ENCODE measurements at regions not wholly inside any gene's neighbourhood (a gene's known extent, or its start where the extent isn't known, plus 50 kb on each side); places are given as distances from the start of the nearest gene placed in this dataset.

DNA sequence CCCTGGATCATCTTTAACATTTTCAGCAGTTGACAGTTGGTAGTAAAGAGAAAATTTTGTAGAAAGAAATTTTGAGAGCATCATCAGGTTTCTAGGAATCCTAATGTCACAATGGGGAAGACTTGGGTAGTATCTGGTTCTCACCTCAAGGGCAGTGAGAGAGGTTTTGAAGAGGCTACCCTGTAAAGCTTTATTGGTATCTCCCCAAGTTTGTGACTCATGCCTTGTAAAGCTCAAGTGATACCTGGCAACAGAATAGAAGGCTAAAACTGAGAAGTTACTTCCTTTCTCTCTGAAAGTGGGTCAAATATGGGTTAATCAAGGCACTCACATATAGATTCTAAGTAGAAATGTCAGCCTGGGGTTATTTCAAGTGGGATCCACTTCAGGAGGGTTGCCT lies 196.4 kb downstream of the SUCNR1 start:
- no peak overlapping the region for H3K27ac ChIP-seq (ENCODE audit: low read depth, low read length)
- H3K36me3 ChIP-seq (ENCODE audit: control insufficient read depth in 1 of 2, insufficient read depth in 2 of 2, low read length in 2 of 2): no peaks in the 10 kb centered on the region
- H3K9me3 ChIP-seq (ENCODE audit: control insufficient read depth in 1 of 2, low read length in 2 of 2): peaks cover 0 to 4% of the 10 kb centered on the region in 2 donors
- H3K9ac ChIP-seq (ENCODE audit: low read depth in 1 of 2, low read length in 2 of 2): no peak overlapping the region
- H3K4me3 ChIP-seq (ENCODE audit: low read depth in 1 of 2, low read length in 2 of 2): no peak overlapping the region
- no peaks in the 10 kb centered on the region for H3K27me3 ChIP-seq (ENCODE audit: control insufficient read depth in 1 of 2, insufficient read depth in 2 of 2, low read length in 2 of 2)
- H3K4me1 ChIP-seq (ENCODE audit: control insufficient read depth in 1 of 2, insufficient read depth in 2 of 2, low read length in 2 of 2): no peaks in the 10 kb centered on the region

- Histone ChIP-seq H3K4me1 (ENCODE audit: control insufficient read depth in 1 of 2, insufficient read depth in 2 of 2, low read length in 2 of 2) (no peaks in the 10 kb centered on the region), H3K27ac (ENCODE audit: low read depth, low read length) (no peak overlapping the region), H3K9ac (ENCODE audit: low read depth in 1 of 2, low read length in 2 of 2) (no peak overlapping the region), H3K36me3 (ENCODE audit: control insufficient read depth in 1 of 2, insufficient read depth in 2 of 2, low read length in 2 of 2) (no peaks in the 10 kb centered on the region), H3K4me3 (ENCODE audit: low read depth in 1 of 2, low read length in 2 of 2) (no peak overlapping the region), H3K9me3 (ENCODE audit: control insufficient read depth in 1 of 2, low read length in 2 of 2) (peaks cover 0 to 4% of the 10 kb centered on the region in 2 donors), H3K27me3 (ENCODE audit: control insufficient read depth in 1 of 2, insufficient read depth in 2 of 2, low read length in 2 of 2) (no peaks in the 10 kb centered on the region)
These were observed 197.4 kb upstream of the MBNL1 start for GRCh38 chr3:152071315-152071714.

GRCh38 chr3:152071924-152072323 lies 196.8 kb upstream of the MBNL1 start:
- Histone ChIP-seq H3K36me3 (ENCODE audit: control insufficient read depth in 1 of 2, insufficient read depth in 2 of 2, low read length in 2 of 2) (no peaks in the 10 kb centered on the region), H3K4me1 (ENCODE audit: control insufficient read depth in 1 of 2, insufficient read depth in 2 of 2, low read length in 2 of 2) (no peaks in the 10 kb centered on the region), H3K9ac (ENCODE audit: low read depth in 1 of 2, low read length in 2 of 2) (no peak overlapping the region), H3K27ac (ENCODE audit: low read depth, low read length) (no peak overlapping the region), H3K9me3 (ENCODE audit: control insufficient read depth in 1 of 2, low read length in 2 of 2) (peaks cover 0 to 4% of the 10 kb centered on the region in 2 donors), H3K4me3 (ENCODE audit: low read depth in 1 of 2, low read length in 2 of 2) (no peak overlapping the region), H3K27me3 (ENCODE audit: control insufficient read depth in 1 of 2, insufficient read depth in 2 of 2, low read length in 2 of 2) (no peaks in the 10 kb centered on the region)

GRCh38 chr3:152073267-152073666 lies 195.5 kb upstream of the MBNL1 start:
- Histone ChIP-seq H3K9ac (ENCODE audit: low read depth in 1 of 2, low read length in 2 of 2) (no peak overlapping the region), H3K27me3 (ENCODE audit: control insufficient read depth in 1 of 2, insufficient read depth in 2 of 2, low read length in 2 of 2) (no peaks in the 10 kb centered on the region), H3K27ac (ENCODE audit: low read depth, low read length) (no peak overlapping the region), H3K4me1 (ENCODE audit: control insufficient read depth in 1 of 2, insufficient read depth in 2 of 2, low read length in 2 of 2) (no peaks in the 10 kb centered on the region), H3K9me3 (ENCODE audit: control insufficient read depth in 1 of 2, low read length in 2 of 2) (peaks cover 0 to 4% of the 10 kb centered on the region in 2 donors), H3K4me3 (ENCODE audit: low read depth in 1 of 2, low read length in 2 of 2) (no peak overlapping the region), H3K36me3 (ENCODE audit: control insufficient read depth in 1 of 2, insufficient read depth in 2 of 2, low read length in 2 of 2) (no peaks in the 10 kb centered on the region)

DNA sequence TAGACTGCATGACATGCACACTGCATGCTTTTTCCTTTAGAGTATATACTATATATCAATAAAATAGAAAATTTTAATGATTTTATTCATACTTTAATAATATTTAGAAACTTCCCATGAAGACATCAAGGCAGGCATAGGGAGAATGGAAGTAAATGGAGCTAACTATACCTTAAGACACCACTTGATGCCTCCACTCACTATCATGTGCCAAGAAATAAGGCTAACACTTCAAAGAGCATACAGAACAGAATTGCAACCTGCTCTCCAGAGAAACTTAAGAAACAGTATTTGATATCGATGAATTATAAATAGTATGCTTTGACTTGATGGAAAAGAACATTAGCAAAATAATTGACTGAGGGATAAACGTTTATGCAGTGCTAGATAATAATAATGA lies 192.6 kb upstream of the MBNL1 start:
- Histone ChIP-seq H3K9ac (ENCODE audit: low read depth in 1 of 2, low read length in 2 of 2) (no peak overlapping the region), H3K27me3 (ENCODE audit: control insufficient read depth in 1 of 2, insufficient read depth in 2 of 2, low read length in 2 of 2) (no peaks in the 10 kb centered on the region), H3K4me3 (ENCODE audit: low read depth in 1 of 2, low read length in 2 of 2) (no peak overlapping the region), H3K4me1 (ENCODE audit: control insufficient read depth in 1 of 2, insufficient read depth in 2 of 2, low read length in 2 of 2) (no peaks in the 10 kb centered on the region), H3K27ac (ENCODE audit: low read depth, low read length) (no peak overlapping the region), H3K9me3 (ENCODE audit: control insufficient read depth in 1 of 2, low read length in 2 of 2) (no peaks in the 10 kb centered on the region), H3K36me3 (ENCODE audit: control insufficient read depth in 1 of 2, insufficient read depth in 2 of 2, low read length in 2 of 2) (no peaks in the 10 kb centered on the region)

GRCh38 chr3:152079980-152080379 lies 188.7 kb upstream of the MBNL1 start:
- Histone ChIP-seq H3K27me3 (ENCODE audit: control insufficient read depth in 1 of 2, insufficient read depth in 2 of 2, low read length in 2 of 2) (no peaks in the 10 kb centered on the region), H3K27ac (ENCODE audit: low read depth, low read length) (no peak overlapping the region), H3K4me1 (ENCODE audit: control insufficient read depth in 1 of 2, insufficient read depth in 2 of 2, low read length in 2 of 2) (no peaks in the 10 kb centered on the region), H3K4me3 (ENCODE audit: low read depth in 1 of 2, low read length in 2 of 2) (no peak overlapping the region), H3K9ac (ENCODE audit: low read depth in 1 of 2, low read length in 2 of 2) (no peak overlapping the region), H3K9me3 (ENCODE audit: control insufficient read depth in 1 of 2, low read length in 2 of 2) (no peaks in the 10 kb centered on the region), H3K36me3 (ENCODE audit: control insufficient read depth in 1 of 2, insufficient read depth in 2 of 2, low read length in 2 of 2) (no peaks in the 10 kb centered on the region)

DNA sequence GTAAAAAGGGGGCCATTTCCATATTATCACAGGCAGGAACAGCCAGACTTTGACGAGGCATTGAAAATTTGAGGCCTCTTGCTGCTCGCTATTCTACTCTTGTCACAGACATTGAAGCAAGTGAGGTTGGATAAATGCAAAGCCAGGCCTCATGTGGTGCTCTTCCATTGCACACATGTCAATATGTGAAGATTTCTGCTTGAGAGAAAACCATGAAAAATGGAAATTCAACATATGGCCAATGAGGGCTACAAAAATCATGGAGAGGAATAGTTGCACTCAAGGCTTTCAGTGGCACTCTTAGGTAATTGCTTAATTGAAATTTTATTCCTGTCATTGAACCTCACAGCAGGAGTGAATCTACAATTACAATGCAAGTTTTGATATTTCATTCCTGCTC lies 185.6 kb upstream of the MBNL1 start:
- Histone ChIP-seq H3K4me3 (ENCODE audit: low read depth in 1 of 2, low read length in 2 of 2) (no peak overlapping the region), H3K36me3 (ENCODE audit: control insufficient read depth in 1 of 2, insufficient read depth in 2 of 2, low read length in 2 of 2) (no peaks in the 10 kb centered on the region), H3K9ac (ENCODE audit: low read depth in 1 of 2, low read length in 2 of 2) (no peak overlapping the region), H3K9me3 (ENCODE audit: control insufficient read depth in 1 of 2, low read length in 2 of 2) (no peaks in the 10 kb centered on the region), H3K4me1 (ENCODE audit: control insufficient read depth in 1 of 2, insufficient read depth in 2 of 2, low read length in 2 of 2) (no peaks in the 10 kb centered on the region), H3K27ac (ENCODE audit: low read depth, low read length) (no peak overlapping the region), H3K27me3 (ENCODE audit: control insufficient read depth in 1 of 2, insufficient read depth in 2 of 2, low read length in 2 of 2) (no peaks in the 10 kb centered on the region)

- H3K27ac ChIP-seq (ENCODE audit: low read depth, low read length): no peak overlapping the region
- H3K9ac ChIP-seq (ENCODE audit: low read depth in 1 of 2, low read length in 2 of 2): no peak overlapping the region
- no peaks in the 10 kb centered on the region for H3K27me3 ChIP-seq (ENCODE audit: control insufficient read depth in 1 of 2, insufficient read depth in 2 of 2, low read length in 2 of 2)
These were observed 184.1 kb upstream of the MBNL1 start for GRCh38 chr3:152084441-152085158.

DNA sequence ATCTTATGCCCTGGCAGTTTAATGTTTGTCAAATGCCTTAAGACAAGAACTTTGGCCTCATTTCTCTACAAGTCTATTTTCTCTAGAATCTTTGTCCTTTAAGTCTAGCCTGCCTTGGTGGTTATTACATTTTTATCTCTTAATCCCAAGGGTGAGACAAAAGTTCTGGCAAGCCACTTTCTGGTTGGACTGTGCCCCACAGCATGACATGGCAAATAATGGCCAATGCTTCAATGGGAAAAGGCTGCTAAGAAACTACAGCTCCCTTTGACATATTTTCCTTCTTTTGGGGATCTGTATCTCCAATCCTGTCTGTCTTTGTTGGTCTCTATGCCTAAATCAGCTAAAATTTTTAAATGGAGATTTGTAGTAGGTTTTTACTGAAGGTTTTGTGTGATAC lies 181.6 kb upstream of the MBNL1 start:
- Histone ChIP-seq H3K27ac (ENCODE audit: low read depth, low read length) (no peak overlapping the region), H3K27me3 (ENCODE audit: control insufficient read depth in 1 of 2, insufficient read depth in 2 of 2, low read length in 2 of 2) (no peaks in the 10 kb centered on the region), H3K4me1 (ENCODE audit: control insufficient read depth in 1 of 2, insufficient read depth in 2 of 2, low read length in 2 of 2) (no peaks in the 10 kb centered on the region), H3K4me3 (ENCODE audit: low read depth in 1 of 2, low read length in 2 of 2) (no peak overlapping the region), H3K9me3 (ENCODE audit: control insufficient read depth in 1 of 2, low read length in 2 of 2) (no peaks in the 10 kb centered on the region), H3K9ac (ENCODE audit: low read depth in 1 of 2, low read length in 2 of 2) (no peak overlapping the region), H3K36me3 (ENCODE audit: control insufficient read depth in 1 of 2, insufficient read depth in 2 of 2, low read length in 2 of 2) (no peaks in the 10 kb centered on the region)

More at GRCh38 chr3:152084441-152085158, 184.1 kb upstream of the MBNL1 start:
- H3K4me1 ChIP-seq (ENCODE audit: control insufficient read depth in 1 of 2, insufficient read depth in 2 of 2, low read length in 2 of 2): no peaks in the 10 kb centered on the region
- no peaks in the 10 kb centered on the region for H3K9me3 ChIP-seq (ENCODE audit: control insufficient read depth in 1 of 2, low read length in 2 of 2)
- no peaks in the 10 kb centered on the region for H3K36me3 ChIP-seq (ENCODE audit: control insufficient read depth in 1 of 2, insufficient read depth in 2 of 2, low read length in 2 of 2)
- no peak overlapping the region for H3K4me3 ChIP-seq (ENCODE audit: low read depth in 1 of 2, low read length in 2 of 2)

DNA sequence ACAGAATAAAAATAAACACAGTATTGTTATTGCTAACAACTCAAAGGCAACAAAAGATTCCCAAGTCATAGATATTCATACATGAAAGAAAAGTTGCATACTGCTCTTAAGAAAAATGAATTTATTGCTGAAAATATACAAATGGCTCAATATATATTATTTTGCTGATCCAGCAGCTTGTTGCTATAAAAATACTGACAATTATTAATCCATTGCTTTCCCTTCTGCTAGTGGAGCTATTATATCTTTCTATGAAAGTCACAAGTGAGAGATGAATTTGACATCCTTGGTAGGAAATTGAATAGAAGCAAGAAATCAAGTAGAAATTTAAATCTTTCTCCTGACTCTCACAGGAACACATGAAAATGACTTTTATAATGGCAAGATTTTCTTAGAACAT lies 179.2 kb upstream of the MBNL1 start:
- no peaks in the 10 kb centered on the region for H3K36me3 ChIP-seq (ENCODE audit: control insufficient read depth in 1 of 2, insufficient read depth in 2 of 2, low read length in 2 of 2)
- no peak overlapping the region for H3K4me3 ChIP-seq (ENCODE audit: low read depth in 1 of 2, low read length in 2 of 2)
- H3K4me1 ChIP-seq (ENCODE audit: control insufficient read depth in 1 of 2, insufficient read depth in 2 of 2, low read length in 2 of 2): no peaks in the 10 kb centered on the region
- H3K9me3 ChIP-seq (ENCODE audit: control insufficient read depth in 1 of 2, low read length in 2 of 2): no peaks in the 10 kb centered on the region
- H3K27ac ChIP-seq (ENCODE audit: low read depth, low read length): no peak overlapping the region
- H3K27me3 ChIP-seq (ENCODE audit: control insufficient read depth in 1 of 2, insufficient read depth in 2 of 2, low read length in 2 of 2): no peaks in the 10 kb centered on the region
- no peak overlapping the region for H3K9ac ChIP-seq (ENCODE audit: low read depth in 1 of 2, low read length in 2 of 2)

All from duodenal mucosa (tissue), 2 donors.